ENCODE measurements at regions not wholly inside any gene's neighbourhood (a gene's known extent, or its start where the extent isn't known, plus 50 kb on each side); places are given as distances from the start of the nearest gene placed in this dataset.

GRCh38 chr2:173678186-173678585 lies 287.0 kb downstream of the SP3 start:
- Mint-ChIP-seq H3K27ac (ENCODE audit: unreplicated experiment) (no peak overlapping the region), H3K27me3 (ENCODE audit: unreplicated experiment) (no peaks in the 10 kb centered on the region), H3K4me3 (ENCODE audit: unreplicated experiment) (no peak overlapping the region), H3K4me1 (ENCODE audit: unreplicated experiment) (peaks cover 4% of the 10 kb centered on the region), H3K36me3 (ENCODE audit: low read depth, unreplicated experiment) (no peaks in the 10 kb centered on the region), H3K9me3 (ENCODE audit: unreplicated experiment) (no peaks in the 10 kb centered on the region)
- no peak for TF ChIP-seq CTCF (IDR thresholded peaks at IDR 0.05; ENCODE audit: unreplicated experiment)
- DNase-seq (ENCODE audit: low spot score) = no peak

- no peak for TF ChIP-seq CTCF (IDR thresholded peaks at IDR 0.05; ENCODE audit: unreplicated experiment)
- DNase-seq (ENCODE audit: low spot score) = no peak
- H3K4me1 Mint-ChIP-seq (ENCODE audit: unreplicated experiment) = peaks cover 4% of the 10 kb centered on the region
- no peaks in the 10 kb centered on the region for H3K36me3 Mint-ChIP-seq (ENCODE audit: low read depth, unreplicated experiment)
- H3K9me3 Mint-ChIP-seq (ENCODE audit: unreplicated experiment) = no peaks in the 10 kb centered on the region
- H3K4me3 Mint-ChIP-seq (ENCODE audit: unreplicated experiment) = no peak overlapping the region
- H3K27me3 Mint-ChIP-seq (ENCODE audit: unreplicated experiment) = no peaks in the 10 kb centered on the region
- no peak overlapping the region for H3K27ac Mint-ChIP-seq (ENCODE audit: unreplicated experiment)
These were observed 284.6 kb downstream of the SP3 start for GRCh38 chr2:173680574-173680973.

- Mint-ChIP-seq H3K36me3 (ENCODE audit: low read depth, unreplicated experiment) (no peaks in the 10 kb centered on the region), H3K4me1 (ENCODE audit: unreplicated experiment) (no peaks in the 10 kb centered on the region), H3K4me3 (ENCODE audit: unreplicated experiment) (no peak overlapping the region), H3K9me3 (ENCODE audit: unreplicated experiment) (no peaks in the 10 kb centered on the region), H3K27ac (ENCODE audit: unreplicated experiment) (no peak overlapping the region), H3K27me3 (ENCODE audit: unreplicated experiment) (no peaks in the 10 kb centered on the region)
- no peak for DNase-seq (ENCODE audit: low spot score)
- TF ChIP-seq CTCF (IDR thresholded peaks at IDR 0.05; ENCODE audit: unreplicated experiment) = no peak
These were observed 283.1 kb downstream of the SP3 start for GRCh38 chr2:173681881-173682650.

- Mint-ChIP-seq H3K4me1 (ENCODE audit: unreplicated experiment) (no peaks in the 10 kb centered on the region), H3K9me3 (ENCODE audit: unreplicated experiment) (no peaks in the 10 kb centered on the region), H3K4me3 (ENCODE audit: unreplicated experiment) (no peak overlapping the region), H3K27ac (ENCODE audit: unreplicated experiment) (no peak overlapping the region), H3K27me3 (ENCODE audit: unreplicated experiment) (no peaks in the 10 kb centered on the region), H3K36me3 (ENCODE audit: low read depth, unreplicated experiment) (no peaks in the 10 kb centered on the region)
- no peak for TF ChIP-seq CTCF (IDR thresholded peaks at IDR 0.05; ENCODE audit: unreplicated experiment)
- DNase-seq (ENCODE audit: low spot score) = no peak
These were observed 280.2 kb downstream of the SP3 start for GRCh38 chr2:173684896-173685459.

- TF ChIP-seq CTCF (IDR thresholded peaks at IDR 0.05; ENCODE audit: unreplicated experiment) = no peak
- no peak for DNase-seq (ENCODE audit: low spot score)
- no peaks in the 10 kb centered on the region for H3K9me3 Mint-ChIP-seq (ENCODE audit: unreplicated experiment)
- H3K4me3 Mint-ChIP-seq (ENCODE audit: unreplicated experiment) = no peak overlapping the region
- no peaks in the 10 kb centered on the region for H3K4me1 Mint-ChIP-seq (ENCODE audit: unreplicated experiment)
- peaks cover 2% of the 10 kb centered on the region for H3K27me3 Mint-ChIP-seq (ENCODE audit: unreplicated experiment)
- H3K36me3 Mint-ChIP-seq (ENCODE audit: low read depth, unreplicated experiment) = no peaks in the 10 kb centered on the region
- no peak overlapping the region for H3K27ac Mint-ChIP-seq (ENCODE audit: unreplicated experiment)
These were observed 274.8 kb downstream of the SP3 start for GRCh38 chr2:173690349-173690748.

Data from endothelial cell (in vitro differentiated cells).